Naive thymus-derived CD4-positive, alpha-beta T cell (primary cell): ENCODE measurements at regions not wholly inside any gene's neighbourhood (a gene's known extent, or its start where the extent isn't known, plus 50 kb on each side); places are given as distances from the start of the nearest gene placed in this dataset.

Source experiments
- ATAC-seq: fragments of 150-1000 bp; cut with Tn5 transposase; 2 replicates; pipeline ENCODE4 v1.10.0; 2021; ENCODE audit warnings: mild to moderate bottlenecking, moderate library complexity
- CTCF ChIA-PET: fragments of 350-600 bp; sonication (Branson Sonifier 250); formaldehyde crosslinking; loops from one replicate; lab custom pipeline; 2021; ENCODE audit warnings: antibody characterized with exemption; lab: Charles Lee
- POLR2A ChIA-PET: fragments of 350-600 bp; sonication (Branson Sonifier 250); formaldehyde crosslinking; loops from one replicate; lab custom pipeline; 2021; ENCODE audit warnings: antibody characterized with exemption, inconsistent platforms; lab: Charles Lee
- DNase-seq, 9 donors: peaks; one replicate each; pipeline versions ENCODE4 v3.0.0 to v3.0.0-alpha.2; 2020 to 2022; ENCODE audit warnings: mixed read lengths in 1 of 9
- H3K27ac ChIP-seq: one replicate; pipeline ENCODE4 v1.7.0; 2013; ENCODE audit warnings: mild to moderate bottlenecking, low read depth, low read length, moderate library complexity
- H3K27me3 ChIP-seq, 2 donors: one replicate each; pipeline ENCODE4 v1.7.0; 2013; ENCODE audit warnings: low read length in 2 of 2, mild to moderate bottlenecking in 2 of 2, moderate library complexity in 2 of 2; ENCODE audit not compliant: control insufficient read depth in 2 of 2, insufficient read depth in 2 of 2
- H3K36me3 ChIP-seq, 3 experiments: 1 replicate in 2 of 3; 2 replicates in 1 of 3; pipeline ENCODE4 v1.7.0; 2013; ENCODE audit warnings: low read length in 3 of 3, mild to moderate bottlenecking in 3 of 3, moderate library complexity in 1 of 3; ENCODE audit not compliant: insufficient read depth in 3 of 3, control insufficient read depth in 2 of 3
- H3K4me1 ChIP-seq, 2 donors: one replicate each; pipeline ENCODE4 v1.7.0; 2013; ENCODE audit warnings: low read length in 2 of 2, mild to moderate bottlenecking in 2 of 2, moderate library complexity in 1 of 2; ENCODE audit not compliant: control insufficient read depth in 2 of 2, insufficient read depth in 2 of 2
- H3K4me3 ChIP-seq: 2 replicates; pipeline ENCODE4 v1.7.0; 2013; ENCODE audit warnings: mild to moderate bottlenecking, low read length
- H3K9me3 ChIP-seq, 3 experiments: 1 replicate in 2 of 3; 2 replicates in 1 of 3; pipeline ENCODE4 v1.7.0; 2013; ENCODE audit warnings: low read length in 3 of 3; ENCODE audit not compliant: control insufficient read depth in 2 of 3
- H3K27ac Mint-ChIP-seq, 9 donors: one replicate each; pipeline ENCODE4 v1.8.0; 2020 to 2022; ENCODE audit warnings: mixed read lengths in 9 of 9, mild to moderate bottlenecking in 8 of 9, moderate library complexity in 5 of 9, inconsistent platforms in 2 of 9
- H3K27me3 Mint-ChIP-seq, 5 donors: one replicate each; pipeline ENCODE4 v1.8.0; 2021 to 2022; ENCODE audit warnings: mixed read lengths in 5 of 5, mild to moderate bottlenecking in 1 of 5
- H3K36me3 Mint-ChIP-seq, 5 donors: one replicate each; pipeline ENCODE4 v1.8.0; 2020 to 2022; ENCODE audit warnings: mixed read lengths in 5 of 5, mild to moderate bottlenecking in 3 of 5, inconsistent platforms in 1 of 5
- H3K4me1 Mint-ChIP-seq, 7 donors: one replicate each; pipeline ENCODE4 v1.8.0; 2020 to 2022; ENCODE audit warnings: mixed read lengths in 7 of 7, mild to moderate bottlenecking in 3 of 7, inconsistent platforms in 1 of 7
- H3K4me3 Mint-ChIP-seq, 10 donors: one replicate each; pipeline ENCODE4 v1.8.0; 2020 to 2022; ENCODE audit warnings: mild to moderate bottlenecking in 10 of 10, mixed read lengths in 10 of 10, moderate library complexity in 6 of 10, inconsistent platforms in 2 of 10
- H3K9me3 Mint-ChIP-seq, 11 donors: one replicate each; pipeline ENCODE4 v1.8.0; 2020 to 2022; ENCODE audit warnings: mixed read lengths in 11 of 11, mild to moderate bottlenecking in 4 of 11, inconsistent platforms in 1 of 11, moderate library complexity in 1 of 11
- intact Hi-C, 2 donors: fragments of 100-400 bp; cut with micrococcal nuclease; formaldehyde crosslinking; loops; one replicate each; pipeline ENCODE4 v1.15.1; 2023

DNA sequence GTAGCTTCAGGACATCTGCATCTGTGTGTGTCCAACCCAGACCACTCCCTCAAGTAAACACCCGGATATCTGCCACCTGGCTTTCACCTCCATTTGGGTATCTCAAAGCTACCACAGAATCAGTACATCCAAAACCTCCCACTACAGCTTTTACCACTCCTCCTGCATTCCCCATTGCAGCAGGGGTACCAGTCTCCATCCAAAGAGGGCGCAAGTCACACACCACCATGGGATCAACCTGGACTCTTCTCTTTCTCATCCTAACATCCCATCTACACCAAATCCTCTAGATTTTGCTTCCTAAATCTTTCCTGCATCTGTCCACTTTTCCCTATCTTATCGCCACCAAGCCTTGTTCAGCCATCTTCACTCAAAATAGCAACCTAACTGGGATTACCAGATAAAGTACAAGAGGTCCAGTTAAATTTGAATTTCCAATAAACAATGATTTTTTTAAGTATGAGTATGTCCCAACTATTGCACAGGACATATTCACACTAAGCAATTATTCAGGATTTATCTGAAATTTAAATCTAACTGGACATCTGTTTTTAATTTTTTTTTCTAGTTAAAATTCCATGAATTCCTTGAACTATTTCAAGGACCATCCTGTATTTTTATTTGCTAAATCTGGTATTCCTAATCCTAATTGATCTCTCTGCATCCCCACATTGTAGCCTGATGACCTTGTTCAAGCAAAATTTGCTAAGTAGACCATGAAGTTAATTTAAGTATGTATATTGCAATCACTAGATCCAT lies 164.3 kb upstream of the MLN start:
- DNase-seq: no peak
- H3K36me3 ChIP-seq: no peaks in the 10 kb centered on the region
- H3K4me1 Mint-ChIP-seq: peaks cover 0 to 2% (median 0%) of the 10 kb centered on the region in 7 donors
- intact Hi-C loops: no loop called here
- H3K4me3 ChIP-seq: no peak overlapping the region
- H3K36me3 Mint-ChIP-seq: peaks cover 0 to 3% (median 0%) of the 10 kb centered on the region in 5 donors
- no peak overlapping the region for H3K4me3 Mint-ChIP-seq
- no peaks in the 10 kb centered on the region for H3K9me3 ChIP-seq
- no peak overlapping the region for H3K27ac Mint-ChIP-seq
- ATAC-seq: no peak
- peaks cover 0 to 10% (median 1%) of the 10 kb centered on the region in 11 donors for H3K9me3 Mint-ChIP-seq
- no peaks in the 10 kb centered on the region for H3K27me3 ChIP-seq
- H3K27ac ChIP-seq: no peak overlapping the region
- no peaks in the 10 kb centered on the region for H3K4me1 ChIP-seq
- ChIA-PET CTCF (no interaction called here), POLR2A (interaction anchor here (0.6 to 0.9 kb wide), 2 partner anchors 388 to 1248 kb away, joined by 3 read pairs; no protein-coding TSS in a partner anchor)
- H3K27me3 Mint-ChIP-seq: peaks cover 19 to 71% (median 30%) of the 10 kb centered on the region in 5 donors

GRCh38 chr6:33967265-33967767 lies 163.5 kb upstream of the MLN start:
- Histone ChIP-seq H3K36me3 (no peaks in the 10 kb centered on the region), H3K9me3 (no peaks in the 10 kb centered on the region), H3K27ac (no peak overlapping the region), H3K27me3 (no peaks in the 10 kb centered on the region), H3K4me1 (no peaks in the 10 kb centered on the region), H3K4me3 (no peak overlapping the region)
- H3K4me1 Mint-ChIP-seq: peaks cover 0 to 2% (median 0%) of the 10 kb centered on the region in 7 donors
- ChIA-PET POLR2A (interaction anchor here (0.6 kb wide), 1 partner anchor 1247 kb away, joined by 3 read pairs; no protein-coding TSS in a partner anchor), CTCF (no interaction called here)
- H3K9me3 Mint-ChIP-seq: peaks cover 0 to 10% (median 1%) of the 10 kb centered on the region in 11 donors
- peaks cover 19 to 64% (median 33%) of the 10 kb centered on the region in 5 donors for H3K27me3 Mint-ChIP-seq
- no peak overlapping the region for H3K27ac Mint-ChIP-seq
- H3K36me3 Mint-ChIP-seq: peaks cover 0 to 3% (median 0%) of the 10 kb centered on the region in 5 donors
- DNase-seq (no peak), ATAC-seq (no peak)
- intact Hi-C loops: no loop called here
- H3K4me3 Mint-ChIP-seq: no peak overlapping the region

GRCh38 chr6:33966536-33966935 lies 162.7 kb upstream of the MLN start:
- ATAC-seq (no peak), DNase-seq (no peak)
- H3K27ac Mint-ChIP-seq: no peak overlapping the region
- peaks cover 12 to 59% (median 33%) of the 10 kb centered on the region in 5 donors for H3K27me3 Mint-ChIP-seq
- Histone ChIP-seq H3K9me3 (no peaks in the 10 kb centered on the region), H3K4me1 (no peaks in the 10 kb centered on the region), H3K27ac (no peak overlapping the region), H3K27me3 (no peaks in the 10 kb centered on the region), H3K36me3 (no peaks in the 10 kb centered on the region), H3K4me3 (no peak overlapping the region)
- POLR2A ChIA-PET: interaction anchor here (0.6 kb wide), 1 partner anchor 172 kb away, joined by 3 read pairs; no protein-coding TSS in a partner anchor
- H3K36me3 Mint-ChIP-seq: peaks cover 0 to 3% (median 0%) of the 10 kb centered on the region in 5 donors
- peaks cover 0 to 5% (median 0%) of the 10 kb centered on the region in 11 donors for H3K9me3 Mint-ChIP-seq
- intact Hi-C loops: no loop called here
- no peak overlapping the region for H3K4me3 Mint-ChIP-seq
- CTCF ChIA-PET: no interaction called here
- H3K4me1 Mint-ChIP-seq: peaks cover 0 to 2% (median 0%) of the 10 kb centered on the region in 7 donors

DNA sequence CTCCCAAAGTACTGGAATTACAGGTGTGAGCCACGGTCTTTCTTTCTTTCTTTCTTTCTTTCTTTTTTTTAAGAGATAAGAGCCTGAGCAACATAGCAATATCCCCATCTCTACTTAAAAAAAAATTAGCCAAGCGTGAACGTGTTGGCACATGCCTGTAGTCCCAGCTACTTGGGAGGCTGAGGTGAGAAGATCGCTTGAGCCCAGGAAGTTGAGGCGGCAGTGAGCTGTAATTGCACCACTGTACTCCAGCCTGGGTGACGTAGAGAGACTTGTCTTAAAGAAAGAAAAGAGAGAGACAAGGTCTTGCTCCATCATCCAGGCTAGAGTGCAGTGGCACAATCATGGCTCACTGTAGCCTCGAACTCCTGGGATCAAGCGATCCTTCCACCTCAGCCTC lies 162.0 kb upstream of the MLN start:
- CTCF ChIA-PET: no interaction called here
- Mint-ChIP-seq H3K9me3 (peaks cover 0 to 5% (median 0%) of the 10 kb centered on the region in 11 donors), H3K4me1 (peaks cover 0 to 2% (median 0%) of the 10 kb centered on the region in 7 donors), H3K27ac (no peak overlapping the region), H3K27me3 (peaks cover 9 to 53% (median 33%) of the 10 kb centered on the region in 5 donors), H3K4me3 (no peak overlapping the region), H3K36me3 (peaks cover 0 to 3% (median 0%) of the 10 kb centered on the region in 5 donors)
- intact Hi-C loops: no loop called here
- no peaks in the 10 kb centered on the region for H3K36me3 ChIP-seq
- H3K4me1 ChIP-seq: no peaks in the 10 kb centered on the region
- ATAC-seq: no peak
- POLR2A ChIA-PET: no interaction called here
- no peak for DNase-seq
- H3K27me3 ChIP-seq: no peaks in the 10 kb centered on the region
- H3K27ac ChIP-seq: no peak overlapping the region
- H3K4me3 ChIP-seq: no peak overlapping the region
- H3K9me3 ChIP-seq: no peaks in the 10 kb centered on the region

DNA sequence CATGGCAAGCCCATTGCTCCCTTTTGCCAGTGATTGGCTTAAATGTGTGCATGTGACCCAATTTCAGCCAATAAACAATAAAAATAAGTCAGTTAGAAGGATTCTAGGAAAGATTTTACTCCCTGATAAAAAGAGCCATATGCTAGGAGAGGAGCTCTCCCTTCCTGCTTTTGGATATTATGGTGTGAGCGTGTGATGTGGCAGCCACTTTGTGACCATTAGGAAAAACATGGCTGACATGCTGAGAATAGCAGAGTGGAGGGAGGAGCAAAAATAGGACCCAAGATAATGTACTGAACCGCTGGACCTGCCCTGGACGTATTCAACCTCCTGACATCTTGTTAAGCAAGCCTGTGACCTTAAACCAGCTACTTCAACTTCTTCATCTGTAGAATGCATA lies 160.6 kb upstream of the MLN start:
- intact Hi-C loops: no loop called here
- no peak overlapping the region for H3K27ac Mint-ChIP-seq
- no peaks in the 10 kb centered on the region for H3K9me3 ChIP-seq
- H3K27me3 ChIP-seq: no peaks in the 10 kb centered on the region
- no peak for ATAC-seq
- H3K36me3 ChIP-seq: no peaks in the 10 kb centered on the region
- no peak overlapping the region for H3K4me3 Mint-ChIP-seq
- H3K4me3 ChIP-seq: no peak overlapping the region
- ChIA-PET CTCF (no interaction called here), POLR2A (no interaction called here)
- no peak for DNase-seq
- peaks cover 0 to 3% (median 0%) of the 10 kb centered on the region in 5 donors for H3K36me3 Mint-ChIP-seq
- peaks cover 0 to 2% (median 0%) of the 10 kb centered on the region in 7 donors for H3K4me1 Mint-ChIP-seq
- H3K9me3 Mint-ChIP-seq: peaks cover 0 to 5% (median 0%) of the 10 kb centered on the region in 11 donors
- H3K4me1 ChIP-seq: no peaks in the 10 kb centered on the region
- no peak overlapping the region for H3K27ac ChIP-seq
- peaks cover 9 to 40% (median 28%) of the 10 kb centered on the region in 5 donors for H3K27me3 Mint-ChIP-seq

GRCh38 chr6:33963136-33963750 lies 159.4 kb upstream of the MLN start:
- H3K9me3 Mint-ChIP-seq: peaks cover 0 to 5% (median 0%) of the 10 kb centered on the region in 11 donors
- ATAC-seq: no peak
- no peaks in the 10 kb centered on the region for H3K4me1 ChIP-seq
- no peaks in the 10 kb centered on the region for H3K36me3 ChIP-seq
- H3K27ac Mint-ChIP-seq: peak overlapping the region in 1 of 9 donors; percentile 53
- no peaks in the 10 kb centered on the region for H3K9me3 ChIP-seq
- intact Hi-C loops: no loop called here
- peaks cover 9 to 33% (median 26%) of the 10 kb centered on the region in 5 donors for H3K27me3 Mint-ChIP-seq
- ChIA-PET CTCF (no interaction called here), POLR2A (no interaction called here)
- no peaks in the 10 kb centered on the region for H3K27me3 ChIP-seq
- H3K4me3 ChIP-seq: no peak overlapping the region
- peaks cover 0 to 2% (median 0%) of the 10 kb centered on the region in 7 donors for H3K4me1 Mint-ChIP-seq
- peaks cover 0 to 3% (median 0%) of the 10 kb centered on the region in 5 donors for H3K36me3 Mint-ChIP-seq
- H3K4me3 Mint-ChIP-seq: no peak overlapping the region
- no peak for DNase-seq
- H3K27ac ChIP-seq: no peak overlapping the region
